NB4 (cell line): ENCODE measurements at regions not wholly inside any gene's neighbourhood (a gene's known extent, or its start where the extent isn't known, plus 50 kb on each side); places are given as distances from the start of the nearest gene placed in this dataset.
"Not testable (repeated sequence)": the region's sequence is repeated elsewhere in the genome, so short reads cannot be mapped to it uniquely, and the experiment has no call there.

Source experiments
- DNase-seq: peaks from one replicate; pipeline ENCODE4 v3.0.0; 2010; ENCODE audit warnings: low read depth
- H3K4me3 ChIP-seq: one replicate; pipeline ENCODE4 v1.5.1; 2011; ENCODE audit warnings: mild to moderate bottlenecking, low read depth, low read length, moderate library complexity
- CTCF ChIP-seq: IDR thresholded peaks from one replicate; pipeline ENCODE4 v1.5.1; 2012; ENCODE audit warnings: low read depth, low read length
- MYC ChIP-seq: IDR thresholded peaks from 2 replicates; pipeline ENCODE4 v1.6.1; 2011; ENCODE audit warnings: low read depth, low read length
- POLR2A ChIP-seq: IDR thresholded peaks from 2 replicates; pipeline ENCODE4 v1.6.1; 2011; ENCODE audit warnings: mild to moderate bottlenecking; ENCODE audit not compliant: insufficient read length; ENCODE audit errors: extremely low read depth
- TF ChIP-seq, protein P1 (sequence below): IDR thresholded peaks from 2 replicates; pipeline ENCODE4 v1.6.1; 2011; ENCODE audit warnings: low read depth, low read length

DNA sequence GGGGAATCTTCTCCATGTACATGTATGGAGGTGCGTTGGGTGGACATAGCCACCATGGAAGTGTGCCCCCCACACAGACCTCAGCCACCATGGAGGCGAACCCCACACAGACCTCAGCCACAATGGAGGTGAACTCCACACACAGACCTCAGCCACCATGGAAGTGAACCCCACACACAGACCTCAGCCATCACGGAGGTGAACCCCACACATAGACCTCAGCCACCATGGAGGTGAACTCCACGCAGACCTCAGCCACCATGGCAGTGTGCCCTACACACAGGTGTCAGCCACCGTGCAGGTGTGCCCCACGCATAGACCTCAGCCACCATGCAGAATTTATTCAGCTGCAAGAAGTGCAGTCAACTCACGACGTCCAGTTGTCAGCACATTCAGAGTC is 339.7 kb downstream of the ACTR3B start:
- TF ChIP-seq CTCF (no peak), POLR2A (no peak), MYC (no peak)
- TF ChIP-seq, protein P1, sequence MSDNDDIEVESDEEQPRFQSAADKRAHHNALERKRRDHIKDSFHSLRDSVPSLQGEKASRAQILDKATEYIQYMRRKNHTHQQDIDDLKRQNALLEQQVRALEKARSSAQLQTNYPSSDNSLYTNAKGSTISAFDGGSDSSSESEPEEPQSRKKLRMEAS = no peak
- H3K4me3 ChIP-seq = no peak overlapping the region
- no peak for DNase-seq

- no peak for DNase-seq
- no peak for TF ChIP-seq POLR2A
- no peak for TF ChIP-seq CTCF
- TF ChIP-seq MYC = no peak
- TF ChIP-seq, protein P1 = no peak
- no peak overlapping the region for H3K4me3 ChIP-seq
Observed at GRCh38 chr7:153100691-153101237, 341.2 kb downstream of the ACTR3B start.

DNA sequence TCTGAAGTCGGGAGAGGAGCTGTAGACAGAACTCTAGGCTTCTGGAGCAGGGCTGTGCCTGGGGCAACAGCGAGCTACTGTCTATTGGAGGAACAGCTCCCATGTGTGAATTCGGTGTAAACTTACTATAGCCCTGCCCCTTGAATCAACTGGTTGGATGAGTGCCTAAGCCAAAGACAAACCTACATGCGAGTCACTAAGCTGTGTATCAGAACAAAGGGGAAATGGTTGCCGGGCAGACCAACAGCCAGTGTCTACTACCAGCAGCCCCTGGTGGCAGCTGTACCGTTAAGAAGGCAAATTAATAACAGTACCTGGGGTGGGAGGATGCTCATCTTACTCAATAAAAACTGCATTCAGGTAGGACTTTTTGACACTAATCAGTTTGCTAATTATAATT is 343.6 kb downstream of the ACTR3B start:
- no peak overlapping the region for H3K4me3 ChIP-seq
- TF ChIP-seq POLR2A (no peak), CTCF (no peak), MYC (no peak)
- TF ChIP-seq, protein P1 = no peak
- peak; percentile 15 for DNase-seq

DNA sequence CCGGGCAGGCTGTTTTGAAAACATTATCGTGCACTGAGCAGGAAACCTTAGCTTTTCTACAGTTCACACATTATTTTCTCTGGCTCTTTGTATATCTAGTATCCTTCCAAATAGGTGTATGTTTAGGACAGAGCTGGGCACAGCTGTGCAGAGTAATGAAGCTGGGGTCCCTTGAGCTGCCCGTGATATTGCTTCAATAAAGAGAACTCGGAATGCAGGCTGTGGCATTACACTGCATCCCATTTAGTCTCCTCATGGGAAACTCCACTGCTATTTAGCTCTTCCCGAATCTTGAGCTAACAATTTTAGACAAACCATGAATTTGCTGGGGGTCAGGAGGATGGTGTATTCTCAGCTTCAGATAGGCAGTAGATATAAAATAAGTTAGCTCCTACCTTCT is 348.3 kb downstream of the ACTR3B start:
- TF ChIP-seq POLR2A = no peak
- TF ChIP-seq, protein P1 = no peak
- TF ChIP-seq CTCF = no peak
- no peak for DNase-seq
- H3K4me3 ChIP-seq = no peak overlapping the region

DNA sequence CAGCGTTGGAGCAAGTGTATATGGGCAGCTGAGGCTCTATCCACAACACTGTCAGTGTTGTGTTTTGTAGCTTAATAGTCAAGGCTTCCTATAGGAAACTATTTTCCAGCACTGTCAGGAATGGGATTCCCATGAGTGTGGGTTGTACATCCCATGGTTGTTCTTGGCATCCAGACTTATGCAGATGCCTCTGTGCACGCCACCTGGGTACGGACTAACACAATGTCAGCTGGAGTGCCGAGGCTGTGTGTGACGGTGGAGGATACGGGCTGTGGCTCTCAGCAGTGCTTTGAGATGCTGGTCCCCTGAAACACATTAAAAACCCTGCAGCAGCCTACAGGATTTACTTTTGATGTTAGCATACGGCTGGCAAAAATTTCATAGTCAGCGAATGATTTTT is 350.0 kb downstream of the ACTR3B start:
- no peak for DNase-seq
- H3K4me3 ChIP-seq = no peak overlapping the region
- TF ChIP-seq, protein P1 = no peak
- TF ChIP-seq MYC (no peak), POLR2A (no peak), CTCF (no peak)

- H3K4me3 ChIP-seq = no peak overlapping the region
- no peak for TF ChIP-seq CTCF
- TF ChIP-seq POLR2A = no peak
- TF ChIP-seq, protein P1 = no peak
- TF ChIP-seq MYC = no peak
- no peak for DNase-seq
Observed at GRCh38 chr7:153110606-153111005, 351.1 kb downstream of the ACTR3B start.

- DNase-seq, H3K4me3 ChIP-seq: not testable (repeated sequence)
Observed at GRCh38 chr7:153122255-153122654, 362.7 kb downstream of the ACTR3B start.
